GM13977 (cell line): ENCODE measurements at regions not wholly inside any gene's neighbourhood (a gene's known extent, or its start where the extent isn't known, plus 50 kb on each side); places are given as distances from the start of the nearest gene placed in this dataset.
A peak's percentile ranks its signal among the peaks of the same experiment; 100 is the strongest.

Experiments
- DNase-seq: peaks from one replicate; pipeline ENCODE4 v3.0.0; 2012; ENCODE audit warnings: low spot score
- in situ Hi-C: fragments of 300-500 bp; cut with MboI; formaldehyde crosslinking; loops from one replicate; pipeline ENCODE4 v1.12.0; 2022; ENCODE audit warnings: low sequenced_read_pairs, low pct_unique_long_range_greater_than_20kb, mixed read lengths, inconsistent platforms; ENCODE audit not compliant: unreplicated experiment
- TF ChIP-seq, protein P1 (sequence below): IDR thresholded peaks from 2 replicates; pipeline ENCODE4 v1.5.1; 2012; ENCODE audit warnings: mild to moderate bottlenecking, control low read depth; ENCODE audit not compliant: insufficient read depth; ENCODE audit errors: extremely low read depth, missing control alignments

- DNase-seq: no peak
- in situ Hi-C loops: no loop called here
- TF ChIP-seq, protein P1, sequence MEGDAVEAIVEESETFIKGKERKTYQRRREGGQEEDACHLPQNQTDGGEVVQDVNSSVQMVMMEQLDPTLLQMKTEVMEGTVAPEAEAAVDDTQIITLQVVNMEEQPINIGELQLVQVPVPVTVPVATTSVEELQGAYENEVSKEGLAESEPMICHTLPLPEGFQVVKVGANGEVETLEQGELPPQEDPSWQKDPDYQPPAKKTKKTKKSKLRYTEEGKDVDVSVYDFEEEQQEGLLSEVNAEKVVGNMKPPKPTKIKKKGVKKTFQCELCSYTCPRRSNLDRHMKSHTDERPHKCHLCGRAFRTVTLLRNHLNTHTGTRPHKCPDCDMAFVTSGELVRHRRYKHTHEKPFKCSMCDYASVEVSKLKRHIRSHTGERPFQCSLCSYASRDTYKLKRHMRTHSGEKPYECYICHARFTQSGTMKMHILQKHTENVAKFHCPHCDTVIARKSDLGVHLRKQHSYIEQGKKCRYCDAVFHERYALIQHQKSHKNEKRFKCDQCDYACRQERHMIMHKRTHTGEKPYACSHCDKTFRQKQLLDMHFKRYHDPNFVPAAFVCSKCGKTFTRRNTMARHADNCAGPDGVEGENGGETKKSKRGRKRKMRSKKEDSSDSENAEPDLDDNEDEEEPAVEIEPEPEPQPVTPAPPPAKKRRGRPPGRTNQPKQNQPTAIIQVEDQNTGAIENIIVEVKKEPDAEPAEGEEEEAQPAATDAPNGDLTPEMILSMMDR: no peak
Measured at GRCh38 chr2:186917866-186918265, 68.9 kb upstream of the ZSWIM2 start.

- in situ Hi-C loops: no loop called here
- DNase-seq: peak; percentile 38
- TF ChIP-seq, protein P1: no peak
Measured at GRCh38 chr2:186913870-186914269, 64.9 kb upstream of the ZSWIM2 start.

GRCh38 chr2:186912979-186913378 is 64.0 kb upstream of the ZSWIM2 start:
- no peak for DNase-seq
- in situ Hi-C loops: no loop called here
- TF ChIP-seq, protein P1: no peak

DNA sequence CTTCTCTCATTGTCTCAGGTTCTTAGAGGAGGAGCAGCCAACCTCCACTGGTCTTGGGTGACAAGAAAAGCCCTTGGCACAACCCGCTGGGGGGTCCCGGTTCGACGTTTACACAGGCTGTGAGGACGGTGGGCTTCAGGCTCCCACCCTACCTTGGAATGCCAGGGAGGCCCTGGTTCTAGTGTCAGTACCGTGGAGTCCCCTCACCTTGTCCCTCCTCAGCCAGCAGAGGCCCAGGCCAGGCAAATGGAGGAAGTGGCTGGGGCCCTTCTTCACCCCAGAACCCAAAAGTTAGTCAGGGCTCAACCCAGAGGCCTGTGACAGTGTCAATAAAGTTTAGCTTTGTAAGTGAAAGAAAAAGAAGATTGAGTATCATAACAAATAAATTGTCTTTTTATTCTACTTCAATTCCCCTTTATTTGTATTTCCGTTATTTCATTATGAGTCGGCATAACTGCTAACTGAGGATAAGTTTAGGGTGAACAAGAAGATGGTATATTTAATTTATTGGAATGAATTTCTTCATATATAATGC is 62.6 kb upstream of the ZSWIM2 start:
- no peak for DNase-seq

GRCh38 chr2:186910996-186911395 is 62.0 kb upstream of the ZSWIM2 start:
- in situ Hi-C loops: no loop called here
- no peak for DNase-seq
- TF ChIP-seq, protein P1: no peak

More for the DNA sequence above, 62.6 kb upstream of the ZSWIM2 start:
- in situ Hi-C loops: no loop called here
- TF ChIP-seq, protein P1: no peak

GRCh38 chr2:186909095-186909494 is 60.1 kb upstream of the ZSWIM2 start:
- DNase-seq: no peak
- in situ Hi-C loops: no loop called here
- TF ChIP-seq, protein P1: no peak

- in situ Hi-C loops: no loop called here
- TF ChIP-seq, protein P1: no peak
- no peak for DNase-seq
Measured at GRCh38 chr2:186907897-186908296, 58.9 kb upstream of the ZSWIM2 start.
